Neutrophil (primary cell): ENCODE measurements at regions not wholly inside any gene's neighbourhood (a gene's known extent, or its start where the extent isn't known, plus 50 kb on each side); places are given as distances from the start of the nearest gene placed in this dataset.

Experiments used
- H3K27ac ChIP-seq: fragments of 200-600 bp; sonication (generic); 2 replicates; pipeline ENCODE4 v1.5.1; 2016; ENCODE audit warnings: mild to moderate bottlenecking, moderate library complexity
- H3K27me3 ChIP-seq: fragments of 200-600 bp; sonication (generic); 2 replicates; pipeline ENCODE4 v1.6.0; 2016; ENCODE audit warnings: mild to moderate bottlenecking
- H3K36me3 ChIP-seq: fragments of 200-600 bp; sonication (generic); 2 replicates; pipeline ENCODE4 v1.5.1; 2017
- H3K4me1 ChIP-seq, 2 experiments: fragments of 200-600 bp in 1 of 2; sonication (generic) in 1 of 2; 1 replicate in 1 of 2; 2 replicates in 1 of 2; pipeline versions ENCODE4 v1.5.1 to v1.6.1; 2013 to 2016; ENCODE audit warnings: low read depth in 1 of 2, low read length in 1 of 2, mild to moderate bottlenecking in 1 of 2, moderate library complexity in 1 of 2; ENCODE audit not compliant: control insufficient read depth in 1 of 2, insufficient read depth in 1 of 2
- H3K4me3 ChIP-seq, 2 experiments: fragments of 200-600 bp in 1 of 2; sonication (generic) in 1 of 2; 1 replicate in 1 of 2; 2 replicates in 1 of 2; pipeline ENCODE4 v1.5.1; 2013 to 2016; ENCODE audit warnings: low read depth in 1 of 2, low read length in 1 of 2, mild to moderate bottlenecking in 1 of 2, moderate library complexity in 1 of 2
- H3K9me3 ChIP-seq: fragments of 200-600 bp; sonication (generic); 2 replicates; pipeline ENCODE4 v1.5.1; 2016
- TF ChIP-seq, protein P1 (sequence below): fragments of 200-600 bp; sonication (generic); IDR thresholded peaks from 2 replicates; pipeline ENCODE4 v1.5.1; 2016; ENCODE audit warnings: antibody characterized with exemption

DNA sequence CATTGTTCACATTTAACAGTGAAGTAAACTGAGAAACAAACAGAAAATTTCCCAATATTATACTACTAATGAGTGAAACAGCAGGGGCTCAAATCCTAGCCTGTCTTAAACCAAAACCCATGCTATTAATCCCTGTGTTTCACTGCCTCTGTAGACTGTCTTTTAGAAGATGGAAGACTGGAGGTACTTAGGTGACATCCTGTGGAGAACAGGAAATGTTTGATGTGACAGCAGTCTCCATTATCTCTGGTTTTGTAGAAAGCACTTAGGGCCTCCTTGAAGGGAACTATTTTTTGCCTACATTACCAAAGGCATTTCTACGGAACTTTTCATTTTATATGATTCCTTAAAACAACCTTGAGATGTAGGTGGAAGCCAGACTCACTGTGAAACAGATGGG is 288.1 kb upstream of the SORL1-AS1 start:
- no peak overlapping the region for H3K27ac ChIP-seq
- no peaks in the 10 kb centered on the region for H3K9me3 ChIP-seq
- TF ChIP-seq, protein P1, sequence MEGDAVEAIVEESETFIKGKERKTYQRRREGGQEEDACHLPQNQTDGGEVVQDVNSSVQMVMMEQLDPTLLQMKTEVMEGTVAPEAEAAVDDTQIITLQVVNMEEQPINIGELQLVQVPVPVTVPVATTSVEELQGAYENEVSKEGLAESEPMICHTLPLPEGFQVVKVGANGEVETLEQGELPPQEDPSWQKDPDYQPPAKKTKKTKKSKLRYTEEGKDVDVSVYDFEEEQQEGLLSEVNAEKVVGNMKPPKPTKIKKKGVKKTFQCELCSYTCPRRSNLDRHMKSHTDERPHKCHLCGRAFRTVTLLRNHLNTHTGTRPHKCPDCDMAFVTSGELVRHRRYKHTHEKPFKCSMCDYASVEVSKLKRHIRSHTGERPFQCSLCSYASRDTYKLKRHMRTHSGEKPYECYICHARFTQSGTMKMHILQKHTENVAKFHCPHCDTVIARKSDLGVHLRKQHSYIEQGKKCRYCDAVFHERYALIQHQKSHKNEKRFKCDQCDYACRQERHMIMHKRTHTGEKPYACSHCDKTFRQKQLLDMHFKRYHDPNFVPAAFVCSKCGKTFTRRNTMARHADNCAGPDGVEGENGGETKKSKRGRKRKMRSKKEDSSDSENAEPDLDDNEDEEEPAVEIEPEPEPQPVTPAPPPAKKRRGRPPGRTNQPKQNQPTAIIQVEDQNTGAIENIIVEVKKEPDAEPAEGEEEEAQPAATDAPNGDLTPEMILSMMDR: no peak
- no peaks in the 10 kb centered on the region for H3K4me1 ChIP-seq
- H3K27me3 ChIP-seq: no peaks in the 10 kb centered on the region
- no peak overlapping the region for H3K4me3 ChIP-seq
- H3K36me3 ChIP-seq: no peaks in the 10 kb centered on the region

DNA sequence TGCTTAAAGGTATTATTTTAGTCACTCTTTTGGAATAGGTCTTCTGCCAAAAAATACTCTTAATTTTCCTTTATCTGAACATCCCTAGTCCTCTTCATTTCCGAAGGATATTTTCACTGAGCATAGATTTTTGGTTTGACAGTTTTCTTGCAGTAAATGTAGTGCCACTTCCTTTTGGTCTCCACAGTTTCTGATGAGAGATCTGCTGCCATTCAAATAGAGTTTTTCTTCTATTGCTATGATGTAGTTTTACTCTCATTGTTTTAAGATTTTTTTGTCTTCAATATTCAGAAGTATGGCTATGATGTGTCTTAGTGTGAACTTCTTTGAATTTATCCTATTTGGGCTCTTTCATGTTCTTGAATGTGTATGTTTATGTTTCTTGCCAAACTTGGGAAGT is 281.1 kb upstream of the SORL1-AS1 start:
- no peaks in the 10 kb centered on the region for H3K36me3 ChIP-seq
- no peak overlapping the region for H3K27ac ChIP-seq
- no peak overlapping the region for H3K4me3 ChIP-seq
- H3K27me3 ChIP-seq: no peaks in the 10 kb centered on the region
- TF ChIP-seq, protein P1: no peak
- H3K4me1 ChIP-seq: no peaks in the 10 kb centered on the region
- H3K9me3 ChIP-seq: no peaks in the 10 kb centered on the region

DNA sequence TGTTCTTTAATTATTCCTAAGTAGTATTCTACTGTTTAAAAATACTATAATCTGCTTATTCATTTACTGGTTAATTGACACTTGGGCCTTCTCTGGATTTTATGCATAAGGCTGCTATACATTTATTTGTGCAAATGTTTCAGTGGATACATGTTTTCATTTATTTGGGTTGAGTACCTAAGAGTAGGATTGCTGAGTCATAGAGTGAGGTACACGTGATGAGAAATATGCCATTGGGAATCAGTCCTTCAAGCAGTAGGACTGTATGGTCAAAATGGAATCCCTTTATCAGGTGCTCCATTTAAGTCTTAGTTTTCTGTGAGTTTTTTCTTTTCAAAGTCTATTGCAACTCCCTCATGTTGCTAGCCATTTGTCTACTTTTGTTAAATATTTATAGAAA is 275.2 kb upstream of the SORL1-AS1 start:
- H3K36me3 ChIP-seq: no peaks in the 10 kb centered on the region
- H3K27me3 ChIP-seq: peaks cover 23% of the 10 kb centered on the region
- no peaks in the 10 kb centered on the region for H3K4me1 ChIP-seq
- no peaks in the 10 kb centered on the region for H3K9me3 ChIP-seq
- TF ChIP-seq, protein P1: no peak
- H3K4me3 ChIP-seq: no peak overlapping the region
- H3K27ac ChIP-seq: no peak overlapping the region

DNA sequence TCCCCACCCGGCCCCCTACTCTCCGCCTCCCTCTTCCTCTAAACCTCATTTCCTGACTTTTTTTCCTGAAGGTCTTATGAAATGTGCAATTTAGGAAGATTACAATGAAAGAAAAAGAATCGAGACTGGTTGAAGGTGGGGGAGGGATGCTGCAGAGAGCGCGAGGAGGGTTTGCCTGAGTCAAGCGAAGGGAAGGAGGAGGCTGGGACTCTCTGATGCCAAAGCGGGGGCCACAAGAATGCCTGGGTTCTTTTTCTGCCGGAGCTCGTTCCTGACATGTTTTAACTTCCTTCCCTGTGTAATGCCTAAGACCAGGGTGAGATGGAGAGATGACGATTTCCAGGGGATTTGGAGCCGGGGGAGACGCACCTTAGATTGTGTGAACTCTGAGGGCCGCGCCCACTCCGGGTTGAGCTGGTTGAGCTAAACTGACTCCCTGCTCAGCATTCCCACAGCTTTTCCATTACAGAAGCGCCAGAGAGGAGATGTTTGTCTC is 270.5 kb upstream of the SORL1-AS1 start:
- Histone ChIP-seq H3K4me1 (peaks cover 0 to 3% of the 10 kb centered on the region in 2 experiments), H3K4me3 (no peak overlapping the region), H3K36me3 (no peaks in the 10 kb centered on the region), H3K9me3 (no peaks in the 10 kb centered on the region), H3K27me3 (peaks cover 54% of the 10 kb centered on the region), H3K27ac (no peak overlapping the region)
- TF ChIP-seq, protein P1: no peak

DNA sequence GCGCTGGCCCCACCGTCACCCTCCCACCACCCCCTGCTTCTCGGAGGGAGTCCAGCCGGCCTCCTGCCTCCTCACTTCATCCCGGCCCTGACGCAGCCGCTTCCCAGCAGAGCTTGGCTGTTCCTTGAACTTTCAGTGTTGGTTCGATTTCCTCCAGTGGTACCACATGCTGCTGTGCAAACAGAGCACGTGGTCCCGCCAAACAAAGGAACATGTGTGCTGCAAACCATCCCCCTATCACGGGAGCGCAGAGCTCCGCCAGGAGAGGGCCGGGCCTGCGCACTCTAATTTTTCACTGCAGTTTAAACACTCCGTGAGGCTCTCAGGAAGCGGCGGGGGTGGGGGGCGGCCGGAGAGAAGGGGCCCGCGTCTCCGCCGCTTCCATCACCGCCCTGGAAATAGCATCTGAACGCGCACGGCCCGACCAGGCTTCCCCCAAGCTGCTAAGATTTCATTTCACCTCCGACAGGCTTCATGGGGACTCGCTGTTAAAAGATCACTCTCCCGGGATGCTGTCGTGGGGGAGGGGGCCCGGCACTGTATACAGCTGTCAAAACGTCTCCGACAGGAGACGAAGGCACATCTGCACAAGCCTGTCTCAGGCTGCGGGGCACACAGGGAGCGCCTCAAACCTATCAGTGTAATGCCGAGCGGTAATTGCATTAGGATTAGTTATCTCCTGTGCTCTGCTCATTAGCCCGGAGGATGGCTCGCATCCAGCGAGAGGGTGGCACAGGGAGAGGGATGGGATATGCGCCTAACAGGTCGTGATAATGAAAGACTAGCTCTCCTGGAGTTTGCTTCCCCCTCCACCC is 269.9 kb upstream of the SORL1-AS1 start:
- H3K27me3 ChIP-seq: peaks cover 54% of the 10 kb centered on the region
- TF ChIP-seq, protein P1: no peak
- no peaks in the 10 kb centered on the region for H3K9me3 ChIP-seq
- peaks cover 0 to 3% of the 10 kb centered on the region in 2 experiments for H3K4me1 ChIP-seq
- no peak overlapping the region for H3K27ac ChIP-seq
- no peak overlapping the region for H3K4me3 ChIP-seq
- H3K36me3 ChIP-seq: no peaks in the 10 kb centered on the region
